PFSK-1 (cell line): ENCODE measurements at regions not wholly inside any gene's neighbourhood (a gene's known extent, or its start where the extent isn't known, plus 50 kb on each side); places are given as distances from the start of the nearest gene placed in this dataset.

Source experiments
- FOXP2 ChIP-seq: optimal IDR thresholded peaks from 2 replicates; pipeline ENCODE3; 2011; ENCODE audit warnings: borderline replicate concordance, control low read depth, inconsistent platforms; ENCODE audit not compliant: insufficient read depth; ENCODE audit errors: extremely low read length, extremely low read depth
- POLR2AphosphoS5 ChIP-seq: IDR thresholded peaks from 2 replicates; pipeline ENCODE4 v1.6.1; 2012; ENCODE audit warnings: low read depth, mild to moderate bottlenecking, control low read depth, low read length, moderate library complexity
- REST ChIP-seq, 2 experiments: IDR thresholded peaks; 2 replicates each; pipeline versions ENCODE4 v1.6.1 to v1.8.0; 2011 to 2012; ENCODE audit warnings: low read depth in 2 of 2, low read length in 2 of 2, control low read depth in 1 of 2, inconsistent platforms in 1 of 2, mild to moderate bottlenecking in 1 of 2, moderate library complexity in 1 of 2; ENCODE audit not compliant: insufficient read depth in 1 of 2
- SIN3A ChIP-seq: IDR thresholded peaks from 2 replicates; pipeline ENCODE4 v1.6.1; 2012; ENCODE audit warnings: mild to moderate bottlenecking, low read length, moderate library complexity, borderline replicate concordance; ENCODE audit not compliant: insufficient read depth
- TAF1 ChIP-seq: IDR thresholded peaks from 2 replicates; pipeline ENCODE4 v1.6.1; 2012; ENCODE audit warnings: low read length, control low read depth, borderline replicate concordance; ENCODE audit not compliant: insufficient read depth

- no peak for TF ChIP-seq POLR2AphosphoS5
- no peak for TF ChIP-seq TAF1
- TF ChIP-seq SIN3A, result no peak
- no peak for TF ChIP-seq REST (IDR thresholded peaks at IDR 0.05; ENCODE audit: insufficient read depth in 1 of 2, low read depth in 2 of 2, low read length in 2 of 2)
- TF ChIP-seq FOXP2, result no peak
Observed at GRCh38 chr2:240212425-240213225, 72.2 kb upstream of the OTOS start.

- no peak for TF ChIP-seq TAF1
- no peak for TF ChIP-seq SIN3A
- no peak for TF ChIP-seq REST (IDR thresholded peaks at IDR 0.05; ENCODE audit: insufficient read depth in 1 of 2, low read depth in 2 of 2, low read length in 2 of 2)
- TF ChIP-seq POLR2AphosphoS5, result no peak
- TF ChIP-seq FOXP2, result no peak
Observed at GRCh38 chr2:240213226-240213475, 72.7 kb upstream of the OTOS start.

- TF ChIP-seq FOXP2, result no peak
- TF ChIP-seq TAF1, result no peak
- no peak for TF ChIP-seq POLR2AphosphoS5
- TF ChIP-seq REST (IDR thresholded peaks at IDR 0.05; ENCODE audit: insufficient read depth in 1 of 2, low read depth in 2 of 2, low read length in 2 of 2), result no peak
- TF ChIP-seq SIN3A, result no peak
Observed at GRCh38 chr2:240213476-240214421, 73.3 kb upstream of the OTOS start.

GRCh38 chr2:240214790-240215675, 74.6 kb upstream of the OTOS start:
- TF ChIP-seq POLR2AphosphoS5 (no peak), REST (IDR thresholded peaks at IDR 0.05; ENCODE audit: insufficient read depth in 1 of 2, low read depth in 2 of 2, low read length in 2 of 2) (no peak), FOXP2 (no peak), SIN3A (no peak), TAF1 (no peak)
